Amniotic stem cell (primary cell): ENCODE measurements at regions not wholly inside any gene's neighbourhood (a gene's known extent, or its start where the extent isn't known, plus 50 kb on each side); places are given as distances from the start of the nearest gene placed in this dataset.
A peak's percentile ranks its signal among the peaks of the same experiment; 100 is the strongest.

Source experiments
- DNase-seq: peaks from one replicate; lab custom pipeline; 2025; lab: John Stamatoyannopoulos, UW

DNA sequence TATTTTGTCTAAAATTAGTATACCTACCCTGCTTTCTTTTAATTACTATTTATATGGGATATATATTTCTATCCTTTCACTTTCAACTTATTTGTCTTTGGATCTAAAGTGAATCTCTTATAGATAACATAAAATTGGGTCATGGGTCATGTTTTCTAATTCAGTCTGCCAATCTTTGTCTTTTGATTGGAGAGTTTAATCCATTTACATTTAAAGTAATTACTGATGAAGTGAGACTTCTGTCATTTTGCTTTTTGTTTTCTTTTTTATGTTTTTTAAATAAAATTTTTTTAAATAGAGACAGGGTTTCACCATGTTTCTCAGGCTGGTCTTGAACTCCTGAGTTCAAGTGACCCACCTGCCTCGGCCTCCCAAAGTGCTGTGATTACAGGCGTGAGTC lies 50.5 kb upstream of the PRDM1 start:
- DNase-seq = no peak

DNA sequence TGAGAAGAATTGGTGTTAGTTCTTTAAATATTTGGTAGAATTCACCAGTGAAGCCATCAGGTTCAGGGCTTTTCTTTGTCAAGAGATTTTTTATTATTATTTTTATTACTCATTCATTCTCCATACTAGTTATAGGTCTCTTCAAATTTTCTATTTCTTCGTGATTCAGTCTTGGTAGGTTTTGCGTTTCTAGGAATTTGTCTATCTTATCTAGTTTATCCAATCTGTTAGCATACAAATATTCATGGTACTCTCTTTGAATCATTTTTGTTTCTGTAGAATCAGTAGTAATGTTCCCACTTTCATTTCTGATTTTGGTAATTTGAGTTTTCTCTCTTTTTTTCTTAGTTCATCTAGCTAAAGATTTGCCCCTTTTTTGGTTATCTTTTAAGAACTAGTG lies 52.3 kb upstream of the PRDM1 start:
- DNase-seq = no peak

DNA sequence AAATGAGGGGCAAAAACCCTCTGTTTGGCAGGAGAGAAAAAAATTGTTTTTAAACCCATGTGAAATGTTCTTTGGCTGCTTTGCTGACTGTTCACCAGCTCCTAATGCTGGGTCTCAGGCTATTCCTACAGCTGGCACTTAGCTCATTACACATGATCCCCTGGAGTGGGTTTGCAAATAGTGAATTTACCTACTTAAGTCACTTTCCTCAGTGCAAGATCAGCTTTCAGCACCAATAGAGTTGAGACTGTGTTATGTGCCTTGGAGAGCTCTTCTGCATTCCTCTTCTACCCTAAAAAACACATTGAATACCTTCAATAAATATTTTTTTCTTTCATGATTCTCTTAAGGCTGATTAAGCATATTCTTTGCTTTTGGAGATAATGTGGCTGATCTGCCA lies 58.4 kb upstream of the PRDM1 start:
- no peak for DNase-seq

DNA sequence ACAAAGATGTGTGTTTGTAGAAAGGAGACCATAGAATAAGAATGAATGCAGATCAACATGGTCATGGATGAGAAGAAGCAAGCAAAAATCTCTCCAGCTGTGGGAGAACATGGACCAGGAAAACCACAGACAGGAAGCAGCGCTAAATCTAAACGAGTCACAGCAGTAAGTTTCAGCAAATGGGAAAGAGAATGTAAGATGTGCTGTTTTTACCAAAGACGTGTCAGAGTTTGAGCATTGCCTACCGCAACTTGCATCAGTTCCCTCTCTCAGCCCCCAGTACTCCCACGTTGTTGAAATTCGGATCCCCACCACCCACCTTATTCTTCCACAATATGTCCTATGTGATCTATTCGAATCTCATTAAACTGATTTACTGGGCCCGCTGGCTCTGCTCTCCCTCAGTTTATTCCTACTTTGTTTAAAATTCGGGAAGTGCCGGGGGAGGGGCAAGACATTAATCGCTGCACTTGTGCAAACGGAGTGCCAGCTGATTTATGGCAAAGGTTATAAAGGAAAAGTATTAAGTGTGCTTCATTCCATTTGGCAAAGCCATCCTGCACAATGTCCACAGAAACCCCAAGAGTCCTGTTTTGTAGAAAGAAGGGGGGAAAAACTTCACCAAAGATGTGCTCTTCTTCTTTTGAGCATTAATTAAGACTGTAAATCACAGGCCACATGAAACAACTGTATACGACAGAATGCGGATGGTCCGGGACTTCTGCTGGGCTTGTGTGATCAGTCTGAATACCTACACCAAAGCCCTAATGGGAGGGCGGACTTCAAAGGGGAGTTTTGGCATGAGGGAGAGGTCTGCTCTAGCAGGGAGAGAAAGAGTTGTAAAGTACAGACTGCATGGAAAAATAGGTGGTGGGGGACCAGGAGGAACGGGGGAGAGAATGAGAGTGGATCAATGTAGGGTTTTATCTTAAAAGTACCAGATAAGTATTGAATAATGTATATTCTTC lies 59.1 kb upstream of the PRDM1 start:
- DNase-seq = no peak

DNA sequence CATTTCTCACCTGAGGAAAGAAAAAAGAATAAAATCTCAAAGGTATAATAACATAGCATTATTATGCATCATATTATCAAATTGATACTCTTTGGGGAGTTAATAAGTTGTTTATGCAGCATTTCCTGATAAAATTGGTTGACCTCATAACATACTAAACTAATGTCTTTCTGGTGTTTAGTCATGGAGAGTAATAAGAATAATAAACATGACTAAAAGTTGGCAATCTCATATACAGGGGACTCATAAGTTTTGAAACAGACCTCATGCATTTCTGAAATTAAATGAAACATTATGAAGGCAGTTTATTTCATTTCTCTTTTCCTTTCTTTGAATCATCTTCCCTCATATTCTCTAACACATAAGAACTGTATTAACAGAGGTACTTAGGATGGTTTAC lies 60.5 kb upstream of the PRDM1 start:
- no peak for DNase-seq

DNA sequence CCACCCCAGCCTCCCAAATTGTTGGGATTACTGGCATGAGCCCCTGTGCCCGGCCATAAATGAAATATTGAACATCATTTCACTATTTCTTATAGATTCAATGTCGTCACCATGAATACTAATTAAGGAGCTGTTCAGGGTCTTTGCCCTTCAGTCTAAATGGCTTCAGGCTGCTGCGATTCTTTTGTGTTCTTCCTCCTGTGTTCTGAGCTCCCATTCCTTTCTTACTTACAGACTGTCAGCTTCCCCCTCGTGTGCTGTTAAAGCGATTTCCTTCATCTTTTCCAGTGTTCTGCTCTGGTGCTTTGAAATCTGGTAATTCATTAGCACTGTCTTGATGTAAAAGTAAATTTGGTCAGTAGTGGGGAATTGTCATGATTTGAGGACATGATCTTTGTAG lies 63.3 kb upstream of the PRDM1 start:
- DNase-seq = no peak

DNA sequence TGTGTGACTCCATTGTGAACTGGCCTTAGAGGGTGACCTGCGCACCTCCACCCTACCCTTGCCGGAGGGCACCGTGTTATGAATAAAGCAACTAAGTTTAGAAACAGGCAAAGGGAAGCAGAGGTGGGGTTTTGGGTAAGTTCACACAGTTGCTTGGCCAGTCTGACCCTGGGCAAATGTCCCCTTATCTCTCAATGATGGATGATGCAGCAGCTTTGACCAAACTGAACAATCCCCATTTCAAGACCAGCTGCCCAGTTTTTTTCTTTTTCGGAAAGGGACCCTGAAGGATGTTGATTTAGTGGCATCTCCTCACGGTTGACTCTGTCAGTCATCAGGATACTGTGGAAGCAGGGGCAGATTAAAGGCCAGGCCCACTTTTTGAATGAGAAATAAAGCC lies 68.7 kb upstream of the PRDM1 start:
- no peak for DNase-seq

DNA sequence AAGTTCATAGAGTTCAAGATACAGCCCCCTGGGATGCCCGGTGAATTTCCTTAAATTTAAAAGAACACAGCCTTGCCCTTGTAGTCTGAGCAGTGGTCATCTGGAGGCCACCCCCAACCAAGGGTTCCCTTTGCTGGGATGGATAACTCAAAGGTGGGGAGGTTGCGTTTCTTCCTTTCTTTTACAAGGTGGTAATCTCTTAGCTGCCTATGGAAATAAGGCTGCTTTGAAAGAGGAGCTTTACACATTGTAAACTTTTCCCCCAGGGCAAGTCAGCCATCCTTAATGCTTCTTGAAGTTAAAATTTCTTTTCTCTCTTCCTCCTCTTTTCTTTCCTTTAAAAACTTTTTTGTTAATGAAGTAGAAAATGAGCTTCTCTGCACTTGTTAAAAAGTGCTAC lies 71.2 kb upstream of the PRDM1 start:
- DNase-seq = no peak

DNA sequence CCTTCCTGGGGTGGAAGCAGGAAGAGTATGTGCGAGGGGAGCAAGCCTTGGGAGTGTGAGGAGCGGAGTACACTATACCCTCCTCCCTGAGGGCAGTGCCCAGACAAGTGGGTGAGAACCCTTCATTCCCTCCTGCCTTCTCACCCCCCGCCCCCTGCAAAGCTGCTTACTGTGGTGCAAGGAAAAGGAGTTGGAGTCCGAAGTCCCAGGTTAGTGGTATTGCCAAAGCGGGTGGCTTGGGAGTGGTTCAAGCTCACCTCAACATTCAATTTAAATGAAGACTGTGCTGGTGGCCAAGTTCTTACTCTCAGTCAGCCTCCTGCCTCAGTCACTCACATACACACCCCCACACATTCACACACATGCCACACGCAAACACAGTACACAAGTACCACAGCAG lies 74.7 kb upstream of the PRDM1 start:
- DNase-seq = no peak

DNA sequence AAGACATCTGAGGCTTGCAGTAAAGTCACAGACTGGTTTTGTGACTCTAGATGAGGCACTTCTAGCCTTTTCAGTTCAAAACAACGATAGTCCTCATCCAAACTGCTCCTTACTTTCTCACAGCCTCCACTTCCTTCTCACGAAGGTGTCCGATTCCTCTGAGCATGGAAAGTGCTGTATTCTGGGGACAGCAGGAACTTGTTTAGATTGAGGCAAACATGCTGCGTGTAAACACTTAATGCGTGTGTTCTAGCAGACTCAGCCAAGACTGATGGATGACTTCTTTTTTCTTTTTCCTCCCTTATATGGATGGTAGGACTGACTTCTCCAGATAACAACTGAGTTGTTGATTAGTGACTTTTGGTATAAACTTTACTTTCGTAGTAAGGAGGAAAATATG lies 80.2 kb upstream of the PRDM1 start:
- DNase-seq = no peak

DNA sequence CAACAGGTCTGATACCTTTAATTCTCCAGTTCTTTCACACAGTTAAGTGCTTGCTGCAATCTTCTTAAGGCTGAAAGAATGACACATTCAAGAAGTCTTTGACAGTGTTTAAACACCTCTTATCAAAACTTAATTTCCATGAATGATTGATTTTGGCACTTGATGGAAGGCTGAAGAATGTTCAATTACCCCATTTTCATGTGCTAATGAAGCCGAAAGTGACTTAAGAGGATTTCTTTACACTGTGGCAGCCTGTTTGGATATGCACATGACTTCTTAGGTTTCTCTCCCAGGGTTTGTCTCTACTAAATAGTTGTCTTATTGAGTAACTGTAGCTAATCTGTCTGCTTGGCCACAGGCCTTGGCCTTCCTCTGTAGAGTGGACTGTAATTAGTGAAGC lies 81.1 kb upstream of the PRDM1 start:
- DNase-seq = no peak

DNA sequence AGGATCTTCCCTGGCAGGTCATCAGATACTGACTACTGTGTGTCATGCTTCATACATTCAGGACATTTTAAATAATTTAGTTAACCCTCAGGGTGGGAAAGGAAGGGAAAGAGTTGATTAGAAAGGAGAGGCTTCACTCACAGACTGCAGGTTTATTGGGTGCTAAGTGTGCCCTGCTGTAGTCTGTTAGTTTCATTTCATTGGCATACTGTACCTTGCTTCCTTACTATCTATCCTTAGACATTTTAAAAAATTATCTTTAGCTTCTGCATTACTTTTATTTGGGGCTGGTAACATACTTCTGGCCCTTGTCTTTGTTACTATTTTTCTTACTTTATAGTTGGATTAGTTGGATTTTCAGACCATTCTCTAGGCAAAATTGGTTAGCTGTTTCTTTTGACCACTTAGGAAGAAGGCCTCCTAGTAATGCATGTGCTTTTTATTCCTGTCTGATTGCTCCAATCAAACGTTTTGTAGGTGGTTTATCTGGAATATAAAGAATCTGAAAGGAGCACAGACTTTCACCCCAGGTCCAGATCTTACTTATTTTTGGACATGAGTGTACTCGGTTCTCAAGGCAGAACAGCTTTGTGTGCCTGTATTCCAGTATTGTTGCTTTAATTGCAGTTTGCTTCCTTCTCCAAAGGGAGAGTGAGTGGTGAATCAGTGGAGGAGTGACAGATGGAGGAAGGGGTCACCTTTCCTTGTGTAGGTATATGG lies 82.7 kb upstream of the PRDM1 start:
- no peak for DNase-seq

DNA sequence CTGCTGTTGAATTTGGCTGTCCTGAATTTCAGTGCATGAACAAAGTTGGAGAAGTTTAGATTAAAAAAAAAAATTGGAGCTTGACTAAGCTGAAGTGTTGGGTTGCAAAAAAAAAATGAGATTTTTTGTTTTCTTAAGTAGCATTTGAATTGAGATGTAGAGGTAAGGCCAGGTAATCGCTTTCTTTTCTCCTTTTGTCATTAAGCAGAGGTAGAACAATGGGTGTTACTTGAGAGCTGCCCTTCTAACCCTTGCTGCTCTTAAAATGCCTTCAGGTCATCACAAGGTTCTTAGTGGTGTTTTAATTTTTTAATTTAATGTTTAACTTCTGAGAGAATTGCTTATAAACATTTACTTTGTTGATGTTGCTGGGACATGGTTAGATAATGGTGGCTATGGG lies 84.1 kb upstream of the PRDM1 start:
- no peak for DNase-seq

DNA sequence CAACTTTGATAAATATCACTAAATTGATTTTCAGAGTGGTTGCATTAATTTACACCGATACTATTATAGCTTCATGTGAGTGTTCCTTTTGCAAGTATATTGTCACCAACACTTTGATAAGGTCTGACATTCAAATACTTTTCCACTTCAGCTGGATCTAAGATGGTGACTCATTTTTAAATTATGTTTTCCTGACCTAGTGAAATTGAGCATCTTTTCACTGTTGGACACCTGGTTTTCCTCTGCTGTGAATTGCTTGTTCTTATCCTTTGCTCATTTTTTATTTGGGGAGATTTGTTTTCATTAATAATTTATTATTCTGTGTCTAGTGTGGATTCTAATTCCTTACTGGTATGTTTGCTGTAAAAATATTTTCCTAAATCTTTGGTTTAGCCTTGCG lies 85.2 kb upstream of the PRDM1 start:
- DNase-seq = no peak

DNA sequence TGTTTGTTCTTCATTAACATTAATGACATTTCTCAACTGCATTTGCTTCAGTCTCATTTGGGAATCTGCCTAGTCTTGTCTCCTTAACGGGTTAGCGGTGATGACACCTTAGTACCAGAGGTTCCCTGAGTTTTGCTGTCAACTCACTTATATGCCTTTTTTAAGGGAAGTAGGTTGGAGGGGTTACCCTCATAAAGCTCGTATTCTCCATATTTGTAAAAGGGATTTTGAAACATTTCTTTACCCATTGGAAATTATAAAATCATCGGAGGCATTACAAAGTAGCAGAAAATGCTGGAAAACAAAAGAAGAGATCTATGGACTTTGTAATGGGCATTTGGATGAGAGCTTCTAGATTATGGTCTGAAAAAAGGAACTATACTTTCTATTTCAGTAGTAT lies 88.7 kb upstream of the PRDM1 start:
- no peak for DNase-seq

DNA sequence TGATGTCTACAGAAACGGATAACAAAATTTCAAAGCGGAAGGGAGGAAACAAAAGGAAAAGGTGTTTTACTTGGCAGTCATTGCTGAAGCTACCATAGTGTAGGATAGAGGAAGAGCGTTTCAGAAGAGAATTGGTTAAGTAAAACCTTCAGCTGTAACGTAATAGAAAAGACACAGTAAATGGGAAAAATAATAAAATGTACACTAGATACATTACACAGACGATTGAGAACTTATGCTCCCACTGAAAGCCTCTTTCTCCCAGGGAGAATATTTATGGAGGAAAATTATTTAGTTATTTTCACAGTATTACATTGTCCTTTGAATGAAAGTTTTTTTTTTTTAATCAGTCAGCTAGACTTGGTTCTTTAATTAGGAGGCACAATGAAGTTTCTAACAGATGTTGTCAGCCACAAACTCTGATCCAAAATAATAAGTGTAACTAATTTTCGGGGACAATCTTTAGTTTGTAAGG lies 90.7 kb upstream of the PRDM1 start:
- DNase-seq = no peak

DNA sequence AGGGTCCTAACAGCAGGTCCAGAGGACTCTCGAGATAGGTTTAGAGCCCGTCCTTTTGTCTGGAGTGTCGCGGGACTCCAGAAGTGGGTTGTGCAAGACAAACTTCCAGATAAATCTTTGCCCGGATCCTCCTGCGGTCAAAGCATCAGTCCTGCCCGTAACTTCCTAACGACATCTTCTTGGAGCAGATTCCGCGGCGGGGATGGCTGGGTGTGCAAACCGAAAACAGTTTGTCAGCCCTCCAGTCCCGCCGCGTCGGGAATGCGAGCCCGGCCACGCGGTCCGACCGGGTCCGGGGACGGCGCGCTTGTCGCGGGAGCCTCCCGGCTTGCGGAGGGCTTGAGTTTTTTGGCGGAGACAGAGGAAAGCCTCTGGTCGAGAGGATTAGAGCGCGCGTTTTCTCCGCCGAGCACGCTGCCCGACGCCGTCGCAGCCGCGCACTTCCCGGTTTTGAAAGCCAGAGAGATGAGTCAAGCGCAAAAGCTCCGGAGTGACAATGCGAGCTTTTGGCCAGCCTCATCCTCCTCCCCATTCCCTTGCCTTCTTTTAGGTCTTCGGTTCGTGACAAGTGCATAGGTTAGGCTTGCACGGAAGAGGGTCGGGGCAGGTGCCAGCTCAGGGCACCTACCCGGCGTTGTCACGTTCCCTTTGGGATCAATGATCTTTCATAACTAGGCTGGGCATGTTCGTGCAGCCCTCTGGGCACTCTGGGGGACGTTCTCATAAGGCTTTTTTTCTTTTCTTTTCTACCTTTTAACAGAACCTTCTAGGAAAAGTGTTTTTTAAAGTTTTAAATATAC lies 91.3 kb upstream of the PRDM1 start:
- peak; percentile 58 for DNase-seq

DNA sequence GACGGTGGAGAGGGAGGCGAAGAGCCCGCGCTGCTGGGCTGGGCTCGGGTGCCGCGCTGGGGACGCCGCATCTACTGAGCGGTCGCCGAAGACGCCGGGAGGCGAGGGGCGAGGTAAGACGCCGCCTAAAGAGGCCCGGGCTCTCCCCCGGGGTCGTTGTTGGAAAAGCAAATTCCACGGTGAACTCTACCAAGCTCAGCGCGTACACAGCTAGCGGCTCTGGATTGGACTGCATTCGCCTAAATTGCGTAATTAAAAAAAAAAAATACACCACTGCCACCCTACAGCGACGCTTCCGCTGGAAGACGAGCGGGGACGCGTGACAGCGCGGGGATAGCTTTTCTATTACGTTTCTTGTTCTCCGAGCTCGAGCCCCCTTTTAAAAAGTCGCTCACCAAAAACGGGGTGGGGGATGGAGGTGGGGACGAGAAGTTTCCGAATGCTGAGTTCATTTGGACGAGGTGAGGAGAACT lies 92.0 kb upstream of the PRDM1 start:
- DNase-seq = no peak

DNA sequence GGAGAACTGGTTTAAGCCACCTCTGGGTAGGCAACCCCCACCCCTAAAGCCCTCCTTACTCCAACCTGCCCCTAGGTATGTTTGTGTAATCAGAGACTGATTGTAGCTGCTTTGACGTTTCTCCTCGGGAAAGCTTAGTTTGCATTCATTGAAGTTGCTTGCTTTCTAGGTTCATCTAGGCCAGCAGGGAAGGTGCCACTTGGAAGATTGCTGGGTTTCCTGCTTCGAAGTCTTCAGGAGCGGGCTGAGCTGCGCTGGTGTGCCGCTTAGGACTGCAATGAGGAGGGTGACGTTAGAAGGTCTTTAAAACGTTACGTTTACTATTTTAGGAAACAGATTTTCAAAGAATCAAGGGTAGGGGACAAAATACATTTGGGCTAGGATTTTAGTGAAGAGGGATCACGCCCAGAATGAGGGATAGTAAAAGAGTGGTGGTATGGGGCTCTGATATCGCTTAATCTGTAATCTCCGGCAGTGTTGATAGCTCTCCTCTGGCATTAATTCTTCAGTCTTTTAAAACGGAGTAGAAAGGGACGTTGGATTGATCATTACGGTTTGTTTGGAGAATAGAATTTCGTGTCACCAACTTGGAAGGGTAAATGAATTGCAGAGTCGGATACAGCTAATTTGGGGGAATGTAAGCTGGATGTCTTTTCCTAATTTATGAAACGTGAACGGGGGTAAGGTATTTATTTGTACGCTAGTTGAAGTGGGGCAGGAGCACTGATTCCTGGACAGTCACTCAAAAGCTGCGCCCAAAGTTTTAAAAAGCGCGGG lies 92.6 kb upstream of the PRDM1 start:
- no peak for DNase-seq

DNA sequence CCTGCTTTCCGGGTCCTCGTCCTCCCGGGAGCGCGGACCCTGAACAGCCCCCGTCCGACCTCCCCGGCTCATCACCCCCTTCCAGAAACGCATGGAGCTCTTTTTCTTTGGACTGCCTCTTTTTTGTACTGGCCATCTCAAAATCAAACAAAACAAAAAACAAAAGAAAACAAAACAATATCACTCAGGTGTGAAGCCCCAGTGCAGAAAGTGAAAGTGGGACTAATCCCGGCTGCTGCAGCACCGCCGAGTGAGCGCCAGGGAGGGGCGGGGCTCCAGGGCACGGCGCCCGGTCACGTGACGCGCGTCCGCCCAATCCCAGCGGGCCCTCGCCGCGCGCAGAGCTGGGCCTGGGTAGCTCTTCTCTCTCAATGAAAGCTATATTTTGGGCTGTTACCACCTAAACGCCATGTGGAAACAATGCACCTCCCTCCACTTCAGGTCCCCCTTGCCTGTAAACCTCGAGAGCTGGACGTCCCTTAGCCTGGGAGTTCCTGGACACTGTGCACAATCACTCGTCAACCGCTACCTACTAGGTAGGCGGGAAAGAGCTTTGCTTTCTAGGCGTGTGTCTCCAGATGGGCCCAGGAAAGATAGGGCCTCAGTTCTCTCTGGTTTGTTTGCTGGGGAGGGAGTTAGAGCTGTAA lies 93.7 kb upstream of the PRDM1 start:
- DNase-seq = no peak
